ENCODE measurements at regions not wholly inside any gene's neighbourhood (a gene's known extent, or its start where the extent isn't known, plus 50 kb on each side); places are given as distances from the start of the nearest gene placed in this dataset.

DNA sequence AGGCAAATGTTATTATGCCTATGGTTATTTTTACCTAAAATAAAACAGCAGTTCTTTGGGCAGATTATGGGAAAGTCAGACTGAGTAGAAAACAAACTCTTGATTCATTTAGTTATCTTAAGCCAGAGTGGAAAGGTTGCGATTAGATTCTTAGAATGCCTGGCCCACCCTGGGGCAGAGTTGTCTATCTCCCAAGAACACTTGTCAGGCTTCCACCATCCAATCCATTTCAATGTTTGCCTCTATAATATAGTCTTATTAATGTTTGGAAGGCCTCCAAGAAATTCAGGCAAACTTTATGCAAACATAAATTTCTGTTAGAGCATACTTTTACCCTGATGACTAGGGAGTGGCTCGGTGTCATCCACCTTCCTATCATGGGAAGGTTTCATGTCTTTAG lies 207.0 kb downstream of the SLITRK6 start:
- TF ChIP-seq, protein P1, sequence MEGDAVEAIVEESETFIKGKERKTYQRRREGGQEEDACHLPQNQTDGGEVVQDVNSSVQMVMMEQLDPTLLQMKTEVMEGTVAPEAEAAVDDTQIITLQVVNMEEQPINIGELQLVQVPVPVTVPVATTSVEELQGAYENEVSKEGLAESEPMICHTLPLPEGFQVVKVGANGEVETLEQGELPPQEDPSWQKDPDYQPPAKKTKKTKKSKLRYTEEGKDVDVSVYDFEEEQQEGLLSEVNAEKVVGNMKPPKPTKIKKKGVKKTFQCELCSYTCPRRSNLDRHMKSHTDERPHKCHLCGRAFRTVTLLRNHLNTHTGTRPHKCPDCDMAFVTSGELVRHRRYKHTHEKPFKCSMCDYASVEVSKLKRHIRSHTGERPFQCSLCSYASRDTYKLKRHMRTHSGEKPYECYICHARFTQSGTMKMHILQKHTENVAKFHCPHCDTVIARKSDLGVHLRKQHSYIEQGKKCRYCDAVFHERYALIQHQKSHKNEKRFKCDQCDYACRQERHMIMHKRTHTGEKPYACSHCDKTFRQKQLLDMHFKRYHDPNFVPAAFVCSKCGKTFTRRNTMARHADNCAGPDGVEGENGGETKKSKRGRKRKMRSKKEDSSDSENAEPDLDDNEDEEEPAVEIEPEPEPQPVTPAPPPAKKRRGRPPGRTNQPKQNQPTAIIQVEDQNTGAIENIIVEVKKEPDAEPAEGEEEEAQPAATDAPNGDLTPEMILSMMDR (IDR thresholded peaks at IDR 0.05; ENCODE audit: low read depth, low read length): no peak
- no peak for TF ChIP-seq EZH2phosphoT487 (IDR thresholded peaks at IDR 0.05; ENCODE audit: low read depth)
